ENCODE measurements at regions not wholly inside any gene's neighbourhood (a gene's known extent, or its start where the extent isn't known, plus 50 kb on each side); places are given as distances from the start of the nearest gene placed in this dataset.

DNA sequence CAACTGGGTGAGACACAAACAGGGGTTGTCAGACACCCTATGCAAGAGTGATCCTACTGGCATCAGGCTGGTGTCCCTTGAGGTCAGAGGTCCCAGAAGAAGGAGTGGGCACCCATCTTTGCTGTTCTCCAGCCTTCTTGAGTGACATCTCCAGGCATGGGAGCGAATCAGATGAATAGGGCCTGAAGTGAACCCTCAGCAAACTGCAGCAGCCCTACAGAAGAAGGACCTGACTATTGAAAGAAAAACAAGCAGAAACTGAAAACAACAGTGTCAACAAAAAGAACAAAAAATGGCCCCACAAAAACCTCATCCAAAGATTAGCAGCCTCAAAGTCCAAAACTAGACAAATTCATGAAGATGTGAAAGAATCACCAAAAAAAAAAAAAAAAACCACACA, 1229.7 kb upstream of the CRIM1 start:
- Histone ChIP-seq H3K36me3 (ENCODE audit: control insufficient read depth in 2 of 2, insufficient read depth in 2 of 2, low read length in 1 of 2) (no peaks in the 10 kb centered on the region), H3K4me2 (ENCODE audit: control insufficient read depth, insufficient read depth) (no peak overlapping the region), H4K20me1 (ENCODE audit: control insufficient read depth, insufficient read depth) (no peaks in the 10 kb centered on the region), H3K4me3 (no peak overlapping the region), H3K27me3 (replicated peaks in 1 of 2; ENCODE audit: control insufficient read depth in 2 of 2, insufficient read depth in 2 of 2, low read length in 1 of 2) (no peaks in the 10 kb centered on the region), H2AFZ (ENCODE audit: control insufficient read depth, low read depth, low read length) (no peak overlapping the region), H3K9ac (ENCODE audit: control insufficient read depth, insufficient read depth, low read length) (no peak overlapping the region), H3K27ac (ENCODE audit: control insufficient read depth, insufficient read depth) (no peak overlapping the region), H3K4me1 (ENCODE audit: control insufficient read depth, insufficient read depth, low read length) (no peaks in the 10 kb centered on the region), H3K79me2 (ENCODE audit: control insufficient read depth, insufficient read depth, low read length) (no peaks in the 10 kb centered on the region), H3K9me3 (replicated peaks; ENCODE audit: control insufficient read depth, insufficient read depth, low read length) (no peaks in the 10 kb centered on the region)
- ChIA-PET POLR2A (no interaction called here), SMC1A (ENCODE audit: uncharacterized antibody, unreplicated experiment) (no interaction called here), CTCF (no interaction called here), RAD21 (ENCODE audit: unreplicated experiment) (no interaction called here)
- no TSS peak for BruUV-seq (replicated peaks)
- 0% methylated on average over 1 of the region's 1 CpG for WGBS (ENCODE audit: insufficient coverage, insufficient replicate concordance, low lambda C conversion rate, missing lambda C conversion rate)
- DNase-seq (ENCODE audit: low read depth, low spot score) (no peak), ATAC-seq (no peak), FAIRE-seq (no peak)
- TF ChIP-seq, protein P1, sequence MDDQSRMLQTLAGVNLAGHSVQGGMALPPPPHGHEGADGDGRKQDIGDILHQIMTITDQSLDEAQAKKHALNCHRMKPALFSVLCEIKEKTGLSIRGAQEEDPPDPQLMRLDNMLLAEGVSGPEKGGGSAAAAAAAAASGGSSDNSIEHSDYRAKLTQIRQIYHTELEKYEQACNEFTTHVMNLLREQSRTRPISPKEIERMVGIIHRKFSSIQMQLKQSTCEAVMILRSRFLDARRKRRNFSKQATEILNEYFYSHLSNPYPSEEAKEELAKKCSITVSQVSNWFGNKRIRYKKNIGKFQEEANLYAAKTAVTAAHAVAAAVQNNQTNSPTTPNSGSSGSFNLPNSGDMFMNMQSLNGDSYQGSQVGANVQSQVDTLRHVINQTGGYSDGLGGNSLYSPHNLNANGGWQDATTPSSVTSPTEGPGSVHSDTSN (IDR thresholded peaks at IDR 0.05; ENCODE audit: insufficient replicate concordance, low read depth, low read length), result no peak
- TF ChIP-seq TARDBP (IDR thresholded peaks at IDR 0.05; ENCODE audit: borderline replicate concordance), result no peak
- no peak for TF ChIP-seq HDAC6 (IDR thresholded peaks at IDR 0.05; ENCODE audit: unreplicated experiment)
- intact Hi-C loops (cut with micrococcal nuclease; ENCODE audit: unreplicated experiment) (no loop called here), in situ Hi-C loops (cut with MboI) (no loop called here)

DNA sequence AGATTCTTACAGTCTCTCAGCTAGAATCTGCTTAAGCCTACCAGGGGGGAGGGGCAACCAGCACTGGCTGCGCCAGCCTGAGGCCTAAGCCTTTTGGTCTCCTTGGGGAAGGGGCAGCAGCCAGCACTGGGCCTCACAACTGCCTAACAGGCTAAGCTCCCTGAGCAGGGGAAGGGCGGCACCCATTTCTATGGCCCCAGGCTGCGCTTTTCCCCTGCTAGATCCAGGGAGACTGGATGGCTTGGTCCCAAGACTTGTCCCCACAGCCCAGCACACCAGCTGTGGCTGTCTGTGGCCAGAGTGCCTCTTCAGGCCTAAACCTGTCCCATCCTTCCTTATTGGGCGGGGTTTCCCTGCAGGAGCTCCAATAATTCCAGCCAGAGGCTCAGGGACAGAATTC, 1230.3 kb upstream of the CRIM1 start:
- no peak for ATAC-seq
- CTCF ChIA-PET, result interaction anchor here (0.6 kb wide), 1 partner anchor 375 kb away, joined by 4 read pairs; no protein-coding TSS in a partner anchor
- TF ChIP-seq RUNX3 (IDR thresholded peaks at IDR 0.05; ENCODE audit: low read length), result no peak
- H3K27ac ChIP-seq (ENCODE audit: control insufficient read depth, insufficient read depth), result no peak overlapping the region
- POLR2A ChIA-PET, result no interaction called here
- BruUV-seq (replicated peaks), result no TSS peak
- no peaks in the 10 kb centered on the region for H3K9me3 ChIP-seq (replicated peaks; ENCODE audit: control insufficient read depth, insufficient read depth, low read length)
- H3K4me2 ChIP-seq (ENCODE audit: control insufficient read depth, insufficient read depth), result no peak overlapping the region
- DNase-seq (ENCODE audit: low read depth, low spot score), result no peak
- intact Hi-C loops (cut with micrococcal nuclease; ENCODE audit: unreplicated experiment), result no loop called here
- RAD21 ChIA-PET (ENCODE audit: unreplicated experiment), result no interaction called here
- H4K20me1 ChIP-seq (ENCODE audit: control insufficient read depth, insufficient read depth), result no peaks in the 10 kb centered on the region
- no peaks in the 10 kb centered on the region for H3K27me3 ChIP-seq (replicated peaks in 1 of 2; ENCODE audit: control insufficient read depth in 2 of 2, insufficient read depth in 2 of 2, low read length in 1 of 2)
- no peaks in the 10 kb centered on the region for H3K36me3 ChIP-seq (ENCODE audit: control insufficient read depth in 2 of 2, insufficient read depth in 2 of 2, low read length in 1 of 2)
- H3K9ac ChIP-seq (ENCODE audit: control insufficient read depth, insufficient read depth, low read length), result no peak overlapping the region
- no peaks in the 10 kb centered on the region for H3K4me1 ChIP-seq (ENCODE audit: control insufficient read depth, insufficient read depth, low read length)
- no peak overlapping the region for H2AFZ ChIP-seq (ENCODE audit: control insufficient read depth, low read depth, low read length)
- H3K79me2 ChIP-seq (ENCODE audit: control insufficient read depth, insufficient read depth, low read length), result no peaks in the 10 kb centered on the region
- no peak overlapping the region for H3K4me3 ChIP-seq
- in situ Hi-C loops (cut with MboI), result no loop called here
- SMC1A ChIA-PET (ENCODE audit: uncharacterized antibody, unreplicated experiment), result no interaction called here
- FAIRE-seq, result no peak
- 40% methylated on average over 4 of the region's 4 CpGs for WGBS (ENCODE audit: insufficient coverage, insufficient replicate concordance, low lambda C conversion rate, missing lambda C conversion rate)

All from GM12878 (cell line).